DMS 273 (cell line): ENCODE measurements at regions not wholly inside any gene's neighbourhood (a gene's known extent, or its start where the extent isn't known, plus 50 kb on each side); places are given as distances from the start of the nearest gene placed in this dataset.

Experiments
- DNase-seq: peaks from one replicate; lab custom pipeline; 2025; ENCODE audit not compliant: unreplicated experiment; lab: John Stamatoyannopoulos, UW

GRCh38 chr7:109261781-109262180 lies 692.1 kb downstream of the DNAJB9 start:
- no peak for DNase-seq

- no peak for DNase-seq
Observed at GRCh38 chr7:109266610-109267009, 696.9 kb downstream of the DNAJB9 start.

- no peak for DNase-seq
Observed at GRCh38 chr7:109276348-109276747, 706.7 kb downstream of the DNAJB9 start.

- DNase-seq: no peak
Observed at GRCh38 chr7:109282726-109283125, 713.1 kb downstream of the DNAJB9 start.

- DNase-seq: no peak
Observed at GRCh38 chr7:109284943-109285342, 715.3 kb downstream of the DNAJB9 start.

GRCh38 chr7:109295158-109295557 lies 725.5 kb downstream of the DNAJB9 start:
- DNase-seq: no peak

- DNase-seq: no peak
Observed at GRCh38 chr7:109308816-109309215, 739.1 kb downstream of the DNAJB9 start.

GRCh38 chr7:109309790-109310189 lies 740.1 kb downstream of the DNAJB9 start:
- no peak for DNase-seq

- DNase-seq: no peak
Observed at GRCh38 chr7:109318136-109318535, 748.5 kb downstream of the DNAJB9 start.

- no peak for DNase-seq
Observed at GRCh38 chr7:109322833-109323232, 753.2 kb downstream of the DNAJB9 start.

GRCh38 chr7:109331423-109331822 lies 761.7 kb downstream of the DNAJB9 start:
- no peak for DNase-seq

- DNase-seq: no peak
Observed at GRCh38 chr7:109335951-109336350, 766.3 kb downstream of the DNAJB9 start.

- DNase-seq: no peak
Observed at GRCh38 chr7:109336531-109336930, 766.9 kb downstream of the DNAJB9 start.

- DNase-seq: no peak
Observed at GRCh38 chr7:109343678-109344077, 774.0 kb downstream of the DNAJB9 start.

GRCh38 chr7:109351493-109351892 lies 781.8 kb downstream of the DNAJB9 start:
- no peak for DNase-seq

- no peak for DNase-seq
Observed at GRCh38 chr7:109354000-109354399, 784.3 kb downstream of the DNAJB9 start.

- no peak for DNase-seq
Observed at GRCh38 chr7:109354552-109354951, 784.9 kb downstream of the DNAJB9 start.

- no peak for DNase-seq
Observed at GRCh38 chr7:109375823-109376222, 806.1 kb downstream of the DNAJB9 start.

- no peak for DNase-seq
Observed at GRCh38 chr7:109376576-109376975, 806.9 kb downstream of the DNAJB9 start.

GRCh38 chr7:109377076-109377884 lies 807.6 kb downstream of the DNAJB9 start:
- DNase-seq: no peak

- no peak for DNase-seq
Observed at GRCh38 chr7:109386959-109387358, 817.3 kb downstream of the DNAJB9 start.

- DNase-seq: no peak
Observed at GRCh38 chr7:109387530-109387929, 817.9 kb downstream of the DNAJB9 start.

- no peak for DNase-seq
Observed at GRCh38 chr7:109391240-109391639, 821.6 kb downstream of the DNAJB9 start.
